ENCODE measurements at regions not wholly inside any gene's neighbourhood (a gene's known extent, or its start where the extent isn't known, plus 50 kb on each side); places are given as distances from the start of the nearest gene placed in this dataset.

- DNase-seq (ENCODE audit: low read depth in 1 of 2, low spot score in 2 of 2) = no peak
- 81% methylated on average over 4 of the region's 4 CpGs; no CpG with 5 or more reads in 1 of the 2 experiments for WGBS, 2 experiments (ENCODE audit: extremely low coverage in 1 of 2, insufficient coverage in 1 of 2, insufficient read length in 1 of 2, insufficient replicate concordance in 2 of 2, low coverage in 1 of 2, low lambda C conversion rate in 2 of 2, missing lambda C conversion rate in 1 of 2)
- H3K56ac ChIP-seq (replicated peaks; ENCODE audit: insufficient read length, low read depth, low read length) = no peak overlapping the region
- H3K9me3 ChIP-seq (ENCODE audit: insufficient read depth in 2 of 2, low read depth in 1 of 2, low read length in 1 of 2) = peaks cover 13 to 16% of the 10 kb centered on the region in 2 experiments
- no peak overlapping the region for H2AFZ ChIP-seq (ENCODE audit: low read length)
- no peak overlapping the region for H2BK15ac ChIP-seq (ENCODE audit: low read length)
- FAIRE-seq = no peak
- TF ChIP-seq EP300 (IDR thresholded peaks at IDR 0.05; ENCODE audit: borderline replicate concordance in 1 of 2, low read depth in 2 of 2, low read length in 2 of 2) = no peak
- no peak for TF ChIP-seq GTF2F1 (IDR thresholded peaks at IDR 0.05; ENCODE audit: borderline replicate concordance, low read depth, low read length)
- TF ChIP-seq BRCA1 (IDR thresholded peaks at IDR 0.05; ENCODE audit: low read depth, low read length) = no peak
- no peak for TF ChIP-seq ASH2L (IDR thresholded peaks at IDR 0.05; ENCODE audit: low read length)
- TF ChIP-seq TCF12 (IDR thresholded peaks at IDR 0.05; ENCODE audit: low read depth, low read length) = no peak
- no peak for TF ChIP-seq JUN (IDR thresholded peaks at IDR 0.05; ENCODE audit: low read depth, low read length)
- H3K4me3 ChIP-seq (ENCODE audit: extremely low read depth in 1 of 4, insufficient read depth in 2 of 4, low read depth in 3 of 4, low read length in 4 of 4) = no peak overlapping the region
- H3K18ac ChIP-seq (ENCODE audit: extremely low read depth, low read length) = no peak overlapping the region
- no peak overlapping the region for H4K8ac ChIP-seq (ENCODE audit: extremely low read depth, insufficient read depth, low read length)
- H3K14ac ChIP-seq (ENCODE audit: insufficient read length) = no peak overlapping the region
- H2BK20ac ChIP-seq (ENCODE audit: low read length) = no peak overlapping the region
- H3K4me2 ChIP-seq (ENCODE audit: insufficient read depth in 1 of 2, low read depth in 2 of 2, low read length in 2 of 2) = no peak overlapping the region
- H3K23ac ChIP-seq (ENCODE audit: insufficient read length) = no peak overlapping the region
- no peak overlapping the region for H4K5ac ChIP-seq (ENCODE audit: insufficient read length, low read depth, low read length)
- no peaks in the 10 kb centered on the region for H3K79me2 ChIP-seq (ENCODE audit: control insufficient read depth in 1 of 2, insufficient read depth in 2 of 2, low read length in 2 of 2)
- H3K23me2 ChIP-seq (ENCODE audit: low read depth, low read length) = peaks cover 2% of the 10 kb centered on the region; the same call in 1 of the 2 replicates
- H3K36me3 ChIP-seq (ENCODE audit: control insufficient read depth in 2 of 4, insufficient read depth in 4 of 4, low read length in 3 of 4) = no peaks in the 10 kb centered on the region
- H3K4me1 ChIP-seq (replicated peaks in 1 of 4; ENCODE audit: control insufficient read depth in 3 of 4, insufficient read depth in 4 of 4, low read length in 3 of 4) = no peaks in the 10 kb centered on the region
- ChIA-PET CTCF (ENCODE audit: partially characterized antibody) (no interaction called here), POLR2A (ENCODE audit: partially characterized antibody) (interaction anchor here (0.6 kb wide), 1 partner anchor 8 kb away, joined by 3 read pairs; no protein-coding TSS in a partner anchor)
- no peak overlapping the region for H2BK120ac ChIP-seq (replicated peaks; ENCODE audit: low read depth, low read length)
- H3K4ac ChIP-seq (replicated peaks; ENCODE audit: insufficient read length, low read depth, low read length) = no peak overlapping the region
- no peak overlapping the region for H4K91ac ChIP-seq (replicated peaks; ENCODE audit: insufficient read length, low read length)
- H2AK5ac ChIP-seq (ENCODE audit: low read depth, low read length) = no peak overlapping the region
- no peak overlapping the region for H3K27ac ChIP-seq (ENCODE audit: low read depth, low read length)
- H2BK5ac ChIP-seq (ENCODE audit: low read depth, low read length) = no peak overlapping the region
- no peaks in the 10 kb centered on the region for H3K79me1 ChIP-seq (ENCODE audit: low read depth, low read length)
- no peak overlapping the region for H2BK12ac ChIP-seq (ENCODE audit: low read depth, low read length)
- no peak overlapping the region for H3K9ac ChIP-seq (replicated peaks in 1 of 4; ENCODE audit: extremely low read depth in 1 of 4, low read depth in 3 of 4, low read length in 3 of 4)
- no peaks in the 10 kb centered on the region for H3K27me3 ChIP-seq (replicated peaks in 1 of 4; ENCODE audit: control insufficient read depth in 3 of 4, extremely low read depth in 1 of 4, insufficient read depth in 3 of 4, low read length in 3 of 4)
- no peaks in the 10 kb centered on the region for H4K20me1 ChIP-seq (replicated peaks in 1 of 2; ENCODE audit: control insufficient read depth in 1 of 2, insufficient read depth in 2 of 2, low read length in 2 of 2)
Measured at GRCh38 chr4:26116057-26116456, 202.0 kb downstream of the SMIM20 start.

All from H1 (cell line).